ENCODE measurements at regions not wholly inside any gene's neighbourhood (a gene's known extent, or its start where the extent isn't known, plus 50 kb on each side); places are given as distances from the start of the nearest gene placed in this dataset.

DNA sequence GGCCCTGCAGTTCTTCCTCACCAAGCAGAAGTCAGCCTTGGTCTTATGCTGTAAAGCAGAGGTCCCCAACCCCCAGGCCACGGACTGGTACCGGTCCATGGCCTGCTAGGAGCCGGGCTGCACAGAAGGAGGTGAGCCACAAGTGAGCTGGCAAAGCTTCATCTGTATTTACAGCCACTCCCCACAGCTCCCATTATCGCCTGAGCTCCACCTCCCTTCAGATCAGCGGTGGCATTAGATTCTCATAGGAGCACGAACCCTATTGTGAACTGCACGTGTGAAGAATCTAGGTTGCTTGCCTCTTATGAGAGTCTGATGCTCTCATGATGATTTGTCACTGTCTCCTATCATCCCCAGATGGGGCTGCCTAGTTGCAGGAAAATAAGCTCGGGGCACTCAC is 87.6 kb upstream of the NEBL start:
- no peak for DNase-seq (ENCODE audit: extremely low read depth, low read depth)
- TF ChIP-seq, protein P1, sequence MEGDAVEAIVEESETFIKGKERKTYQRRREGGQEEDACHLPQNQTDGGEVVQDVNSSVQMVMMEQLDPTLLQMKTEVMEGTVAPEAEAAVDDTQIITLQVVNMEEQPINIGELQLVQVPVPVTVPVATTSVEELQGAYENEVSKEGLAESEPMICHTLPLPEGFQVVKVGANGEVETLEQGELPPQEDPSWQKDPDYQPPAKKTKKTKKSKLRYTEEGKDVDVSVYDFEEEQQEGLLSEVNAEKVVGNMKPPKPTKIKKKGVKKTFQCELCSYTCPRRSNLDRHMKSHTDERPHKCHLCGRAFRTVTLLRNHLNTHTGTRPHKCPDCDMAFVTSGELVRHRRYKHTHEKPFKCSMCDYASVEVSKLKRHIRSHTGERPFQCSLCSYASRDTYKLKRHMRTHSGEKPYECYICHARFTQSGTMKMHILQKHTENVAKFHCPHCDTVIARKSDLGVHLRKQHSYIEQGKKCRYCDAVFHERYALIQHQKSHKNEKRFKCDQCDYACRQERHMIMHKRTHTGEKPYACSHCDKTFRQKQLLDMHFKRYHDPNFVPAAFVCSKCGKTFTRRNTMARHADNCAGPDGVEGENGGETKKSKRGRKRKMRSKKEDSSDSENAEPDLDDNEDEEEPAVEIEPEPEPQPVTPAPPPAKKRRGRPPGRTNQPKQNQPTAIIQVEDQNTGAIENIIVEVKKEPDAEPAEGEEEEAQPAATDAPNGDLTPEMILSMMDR (IDR thresholded peaks at IDR 0.05; ENCODE audit: low read depth, low read length) = no peak

GRCh38 chr10:20981419-20981953 is 84.4 kb upstream of the NEBL start:
- DNase-seq (ENCODE audit: extremely low read depth, low read depth) = no peak

GRCh38 chr10:20978617-20979016 is 81.5 kb upstream of the NEBL start:
- TF ChIP-seq, protein P1 (IDR thresholded peaks at IDR 0.05; ENCODE audit: low read depth, low read length) = no peak
- no peak for DNase-seq (ENCODE audit: extremely low read depth, low read depth)

More at GRCh38 chr10:20981419-20981953, 84.4 kb upstream of the NEBL start:
- TF ChIP-seq, protein P1 (IDR thresholded peaks at IDR 0.05; ENCODE audit: low read depth, low read length) = no peak

- no peak for DNase-seq (ENCODE audit: extremely low read depth, low read depth)
These were observed 80.2 kb upstream of the NEBL start for GRCh38 chr10:20977300-20977699.

DNA sequence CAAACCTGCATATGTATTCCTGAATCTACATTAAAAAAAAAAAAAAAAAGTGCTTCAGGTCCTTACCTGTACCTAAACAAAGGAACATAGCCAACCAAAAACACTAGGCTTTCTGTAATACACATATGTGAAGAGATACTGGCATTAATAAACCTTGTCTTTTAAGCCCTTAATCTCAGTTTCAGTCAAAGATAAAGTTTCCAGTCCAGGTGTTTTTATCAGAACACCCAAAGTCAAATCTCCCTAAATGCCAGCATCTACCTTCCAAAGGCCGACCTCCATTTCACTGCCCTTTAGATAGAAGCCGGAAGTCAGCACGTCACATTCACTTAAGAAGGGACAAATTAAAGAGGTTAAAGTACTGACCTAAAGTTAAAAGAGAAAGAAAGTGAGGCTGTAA is 79.8 kb upstream of the NEBL start:
- DNase-seq (ENCODE audit: extremely low read depth, low read depth) = no peak
- TF ChIP-seq, protein P1 (IDR thresholded peaks at IDR 0.05; ENCODE audit: low read depth, low read length) = no peak

More at GRCh38 chr10:20977300-20977699, 80.2 kb upstream of the NEBL start:
- TF ChIP-seq, protein P1 (IDR thresholded peaks at IDR 0.05; ENCODE audit: low read depth, low read length) = no peak

GRCh38 chr10:20976390-20976789 is 79.3 kb upstream of the NEBL start:
- DNase-seq (ENCODE audit: extremely low read depth, low read depth) = no peak
- TF ChIP-seq, protein P1 (IDR thresholded peaks at IDR 0.05; ENCODE audit: low read depth, low read length) = no peak

GRCh38 chr10:20975236-20975635 is 78.1 kb upstream of the NEBL start:
- DNase-seq (ENCODE audit: extremely low read depth, low read depth) = no peak
- TF ChIP-seq, protein P1 (IDR thresholded peaks at IDR 0.05; ENCODE audit: low read depth, low read length) = no peak
